Epithelial cell of esophagus (primary cell): ENCODE measurements at regions not wholly inside any gene's neighbourhood (a gene's known extent, or its start where the extent isn't known, plus 50 kb on each side); places are given as distances from the start of the nearest gene placed in this dataset.

Source experiments
- DNase-seq: peaks from one replicate; pipeline ENCODE4 v3.0.0; 2010; ENCODE audit warnings: low read depth
- H3K4me3 ChIP-seq: 2 replicates; pipeline ENCODE4 v1.5.1; 2011; ENCODE audit warnings: mild to moderate bottlenecking, low read length, control low read depth
- TF ChIP-seq, protein P1 (sequence below): IDR thresholded peaks from 2 replicates; pipeline ENCODE4 v1.5.1; 2011; ENCODE audit warnings: low read depth, mild to moderate bottlenecking, low read length, control low read depth, inconsistent platforms; ENCODE audit not compliant: insufficient read depth; ENCODE audit errors: missing control alignments

DNA sequence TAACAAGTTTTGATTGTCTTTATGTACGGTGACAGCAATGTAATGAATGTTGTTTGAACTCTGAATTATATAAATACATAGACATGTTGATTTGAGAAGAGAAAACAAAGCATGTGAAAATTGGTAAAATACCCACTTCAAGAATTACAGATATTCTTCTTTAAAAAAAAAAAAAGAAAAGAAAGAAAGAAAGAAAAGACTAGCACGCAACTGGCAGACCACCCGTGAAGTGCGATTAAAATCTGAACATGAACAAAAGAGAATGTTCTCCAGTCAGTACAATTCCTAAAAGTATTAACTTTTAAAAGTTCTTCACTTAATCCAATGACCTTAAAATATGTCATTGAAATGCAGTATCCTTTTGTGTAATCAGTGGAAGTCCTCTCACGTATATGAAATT, 434.9 kb downstream of the TFAP2A start:
- H3K4me3 ChIP-seq: no peak overlapping the region
- TF ChIP-seq, protein P1, sequence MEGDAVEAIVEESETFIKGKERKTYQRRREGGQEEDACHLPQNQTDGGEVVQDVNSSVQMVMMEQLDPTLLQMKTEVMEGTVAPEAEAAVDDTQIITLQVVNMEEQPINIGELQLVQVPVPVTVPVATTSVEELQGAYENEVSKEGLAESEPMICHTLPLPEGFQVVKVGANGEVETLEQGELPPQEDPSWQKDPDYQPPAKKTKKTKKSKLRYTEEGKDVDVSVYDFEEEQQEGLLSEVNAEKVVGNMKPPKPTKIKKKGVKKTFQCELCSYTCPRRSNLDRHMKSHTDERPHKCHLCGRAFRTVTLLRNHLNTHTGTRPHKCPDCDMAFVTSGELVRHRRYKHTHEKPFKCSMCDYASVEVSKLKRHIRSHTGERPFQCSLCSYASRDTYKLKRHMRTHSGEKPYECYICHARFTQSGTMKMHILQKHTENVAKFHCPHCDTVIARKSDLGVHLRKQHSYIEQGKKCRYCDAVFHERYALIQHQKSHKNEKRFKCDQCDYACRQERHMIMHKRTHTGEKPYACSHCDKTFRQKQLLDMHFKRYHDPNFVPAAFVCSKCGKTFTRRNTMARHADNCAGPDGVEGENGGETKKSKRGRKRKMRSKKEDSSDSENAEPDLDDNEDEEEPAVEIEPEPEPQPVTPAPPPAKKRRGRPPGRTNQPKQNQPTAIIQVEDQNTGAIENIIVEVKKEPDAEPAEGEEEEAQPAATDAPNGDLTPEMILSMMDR: no peak
- DNase-seq: no peak

DNA sequence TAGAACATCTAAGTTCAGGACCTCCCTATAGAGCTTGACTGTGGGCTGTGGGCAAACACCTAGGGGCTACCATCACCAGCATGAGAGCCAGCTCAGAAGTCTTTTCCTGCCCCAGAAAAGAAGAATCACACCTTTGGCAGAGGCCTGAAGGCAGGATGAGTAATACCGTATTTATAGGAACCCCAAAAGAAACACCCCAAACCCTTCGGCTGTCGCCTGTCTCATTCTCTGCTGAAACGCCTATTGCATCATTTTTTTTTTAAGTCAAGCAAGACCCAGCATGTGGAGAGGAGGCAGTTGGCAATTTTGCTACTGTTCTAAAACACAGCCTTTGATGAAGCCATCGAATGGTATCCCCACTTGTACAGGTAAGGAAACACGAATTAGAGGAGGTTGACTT, 436.4 kb downstream of the TFAP2A start:
- TF ChIP-seq, protein P1: no peak
- peak; percentile 80 for DNase-seq
- no peak overlapping the region for H3K4me3 ChIP-seq

DNA sequence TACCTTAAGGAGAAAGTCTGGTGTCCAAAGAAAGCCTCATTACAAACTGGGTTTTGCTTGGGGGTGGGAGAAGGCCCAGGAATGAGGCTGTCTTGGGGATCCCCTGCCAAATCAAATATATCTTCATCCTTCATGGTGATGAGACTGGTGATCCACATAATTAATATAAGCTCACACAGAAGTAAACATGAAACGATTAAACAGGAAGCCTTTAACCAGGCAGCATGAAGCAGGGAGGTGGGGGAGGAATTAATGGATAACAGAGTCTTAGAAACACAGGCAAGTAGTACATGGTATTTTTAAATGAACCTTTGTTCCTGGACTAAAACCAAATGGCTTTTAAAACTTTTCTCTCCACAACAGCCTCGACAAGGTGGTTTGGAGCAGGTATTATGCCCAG, 437.5 kb downstream of the TFAP2A start:
- TF ChIP-seq, protein P1: no peak
- no peak overlapping the region for H3K4me3 ChIP-seq
- no peak for DNase-seq

DNA sequence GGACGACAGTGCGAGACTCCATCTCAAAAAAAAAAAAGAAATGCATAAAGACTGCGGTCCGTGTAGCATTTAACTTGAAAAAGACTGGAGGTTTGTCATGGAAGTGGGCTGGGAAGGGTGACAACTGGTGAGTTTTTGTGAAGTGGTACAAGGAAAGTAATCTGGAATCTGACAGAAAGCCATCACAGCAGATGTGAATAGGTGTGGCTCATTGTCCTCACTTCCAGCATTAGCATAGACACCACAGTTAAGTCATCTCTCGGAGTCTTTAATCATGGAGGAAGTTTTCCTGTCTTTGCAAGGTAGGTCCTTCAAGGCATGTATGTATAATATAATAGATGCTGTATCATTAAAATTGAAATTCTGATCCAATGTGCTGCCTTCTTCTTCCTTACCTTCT, 453.2 kb downstream of the TFAP2A start:
- no peak for DNase-seq
- TF ChIP-seq, protein P1: no peak
- H3K4me3 ChIP-seq: no peak overlapping the region

DNA sequence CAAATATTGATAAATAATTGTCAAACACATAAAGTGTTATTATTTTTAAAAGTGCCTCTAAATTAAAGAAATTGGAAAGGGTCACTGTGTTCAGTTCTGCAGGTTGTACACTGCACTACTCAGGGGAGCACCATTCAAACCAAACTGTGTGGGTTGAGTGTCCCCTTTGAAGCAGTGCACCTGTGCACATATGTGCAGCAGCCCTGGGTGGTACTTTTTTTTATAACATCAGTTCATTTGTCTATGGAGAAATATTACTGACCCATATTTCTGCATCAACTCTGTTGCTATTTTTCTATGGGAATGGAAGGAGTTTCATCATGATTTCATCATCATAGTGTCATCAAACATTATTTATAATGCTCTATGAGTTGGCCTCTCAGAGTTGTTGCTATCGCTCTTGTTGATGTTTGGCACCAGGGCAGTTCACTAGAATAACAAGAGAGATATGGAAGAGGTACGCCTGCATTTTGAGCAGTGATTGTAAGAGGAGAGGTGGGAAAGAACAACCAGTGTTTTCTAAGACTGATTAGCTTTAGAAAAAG, 457.6 kb downstream of the TFAP2A start:
- no peak overlapping the region for H3K4me3 ChIP-seq
- DNase-seq: no peak
- TF ChIP-seq, protein P1: no peak

DNA sequence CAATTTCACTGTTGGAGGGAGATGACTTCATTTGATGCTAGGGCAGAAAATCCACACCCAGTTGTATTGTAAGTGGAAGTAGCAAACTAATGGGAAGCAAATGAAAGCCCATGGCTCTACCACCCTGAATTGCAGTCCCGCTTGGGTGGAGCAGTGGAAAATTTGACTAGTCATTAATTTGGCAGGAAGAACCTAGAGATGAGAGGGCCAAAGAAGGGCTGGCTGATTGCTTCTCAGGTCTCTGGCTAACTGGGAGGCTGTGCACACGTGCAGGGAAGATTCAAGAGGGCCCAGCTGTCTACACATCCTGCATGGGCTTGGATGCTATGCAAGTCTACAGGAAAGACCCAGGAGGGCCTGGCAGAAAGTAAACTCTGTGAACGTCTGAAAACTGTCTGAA, 466.2 kb downstream of the TFAP2A start:
- H3K4me3 ChIP-seq: no peak overlapping the region
- TF ChIP-seq, protein P1: no peak
- DNase-seq: no peak

DNA sequence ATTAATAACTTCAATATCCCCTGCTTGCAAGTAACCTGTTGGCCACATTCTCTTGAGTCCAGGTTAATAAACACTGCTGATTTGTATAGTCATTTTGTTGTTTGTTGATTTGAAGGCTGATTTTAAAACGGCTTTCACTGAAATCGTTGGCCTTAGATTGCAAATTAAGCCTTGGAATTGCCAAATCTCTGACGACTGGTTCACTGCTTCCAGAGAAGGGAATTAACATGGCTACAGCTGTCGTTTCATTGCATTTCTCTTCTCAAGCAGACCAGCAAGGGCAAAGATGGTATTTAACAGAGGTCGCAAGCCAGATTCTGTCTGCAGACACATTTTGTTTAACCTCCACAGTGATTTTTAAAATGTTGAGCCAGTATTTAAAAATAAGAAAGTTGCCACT, 470.9 kb downstream of the TFAP2A start:
- H3K4me3 ChIP-seq: no peak overlapping the region
- no peak for DNase-seq
- TF ChIP-seq, protein P1: no peak
